Uterus (tissue), 2 donors: ENCODE measurements at regions not wholly inside any gene's neighbourhood (a gene's known extent, or its start where the extent isn't known, plus 50 kb on each side); places are given as distances from the start of the nearest gene placed in this dataset.
"Not testable (repeated sequence)": the region's sequence is repeated elsewhere in the genome, so short reads cannot be mapped to it uniquely, and the experiment has no call there.

Source experiments
- POLR2A ChIP-seq, 2 donors: fragments of 450-650 bp; IDR thresholded peaks; one replicate each; pipeline ENCODE4 v1.6.1; 2016; ENCODE audit warnings: antibody characterized with exemption in 2 of 2, mild to moderate bottlenecking in 1 of 2, moderate library complexity in 1 of 2
- TF ChIP-seq, protein P1 (sequence below), 4 experiments: fragments of 200-600 bp in 2 of 4; fragments of 450-650 bp in 2 of 4; sonication (generic) in 2 of 4; IDR thresholded peaks; one replicate each; pipeline ENCODE4 v1.5.1; 2016 to 2019; ENCODE audit warnings: antibody characterized with exemption in 4 of 4, mild to moderate bottlenecking in 2 of 4, moderate library complexity in 1 of 4

DNA sequence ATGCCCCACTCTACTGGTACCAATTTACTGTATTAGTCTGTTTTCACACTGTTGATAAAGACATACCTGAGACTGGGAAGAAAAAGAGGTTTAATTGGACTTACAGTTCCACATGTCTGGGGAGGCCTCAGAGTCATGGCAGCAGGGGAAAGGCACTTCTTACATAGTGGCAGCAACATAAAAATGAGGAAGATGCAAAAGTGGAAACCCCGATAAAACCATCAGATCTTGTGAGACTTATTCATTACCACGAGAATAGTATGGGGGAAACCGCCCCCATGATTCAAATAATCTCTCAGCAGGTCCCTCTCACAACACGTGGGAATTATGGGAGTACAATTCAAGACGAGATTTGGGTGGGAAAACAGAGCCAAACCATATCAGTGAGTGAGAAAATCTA, 251.2 kb downstream of the SATB1 start:
- TF ChIP-seq, protein P1, sequence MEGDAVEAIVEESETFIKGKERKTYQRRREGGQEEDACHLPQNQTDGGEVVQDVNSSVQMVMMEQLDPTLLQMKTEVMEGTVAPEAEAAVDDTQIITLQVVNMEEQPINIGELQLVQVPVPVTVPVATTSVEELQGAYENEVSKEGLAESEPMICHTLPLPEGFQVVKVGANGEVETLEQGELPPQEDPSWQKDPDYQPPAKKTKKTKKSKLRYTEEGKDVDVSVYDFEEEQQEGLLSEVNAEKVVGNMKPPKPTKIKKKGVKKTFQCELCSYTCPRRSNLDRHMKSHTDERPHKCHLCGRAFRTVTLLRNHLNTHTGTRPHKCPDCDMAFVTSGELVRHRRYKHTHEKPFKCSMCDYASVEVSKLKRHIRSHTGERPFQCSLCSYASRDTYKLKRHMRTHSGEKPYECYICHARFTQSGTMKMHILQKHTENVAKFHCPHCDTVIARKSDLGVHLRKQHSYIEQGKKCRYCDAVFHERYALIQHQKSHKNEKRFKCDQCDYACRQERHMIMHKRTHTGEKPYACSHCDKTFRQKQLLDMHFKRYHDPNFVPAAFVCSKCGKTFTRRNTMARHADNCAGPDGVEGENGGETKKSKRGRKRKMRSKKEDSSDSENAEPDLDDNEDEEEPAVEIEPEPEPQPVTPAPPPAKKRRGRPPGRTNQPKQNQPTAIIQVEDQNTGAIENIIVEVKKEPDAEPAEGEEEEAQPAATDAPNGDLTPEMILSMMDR (IDR thresholded peaks at IDR 0.05), result not testable (repeated sequence)
- TF ChIP-seq POLR2A (IDR thresholded peaks at IDR 0.05), result not testable (repeated sequence)
